K562 (cell line): ENCODE measurements at regions not wholly inside any gene's neighbourhood (a gene's known extent, or its start where the extent isn't known, plus 50 kb on each side); places are given as distances from the start of the nearest gene placed in this dataset.

Experiments
- ATAC-seq: fragments of 200-7000 bp; cut with Tn5 transposase; 3 replicates; pipeline ENCODE4 v1.9.1; 2020; ENCODE audit warnings: moderate library complexity
- BruUV-seq: library from RNA; stranded (reverse); fragments of 400-500 nt; replicated peaks from 2 replicates; lab custom pipeline; 2021; lab: Mats Ljungman, UMichigan
- CTCF ChIA-PET: fragments of 300-600 bp; formaldehyde crosslinking; extraction: SDS; loops from one replicate; lab custom pipeline; 2021; ENCODE audit warnings: low intra/inter-chr PET ratio; lab: Yijun Ruan, JAX
- POLR2A ChIA-PET: fragments of 300-600, 350-650 bp; sonication (Branson Sonifier 250); formaldehyde crosslinking; extraction: SDS; loops from one replicate; lab custom pipeline; 2021; ENCODE audit warnings: antibody characterized with exemption, inconsistent platforms; lab: Yijun Ruan, JAX
- DNase-seq, 4 experiments: peaks; one replicate each; pipeline versions ENCODE4 v3.0.0 to v3.0.0-alpha.2; 2011 to 2018; ENCODE audit warnings: low spot score in 3 of 4, mixed read lengths in 3 of 4; ENCODE audit errors: extremely low read depth in 1 of 4
- FAIRE-seq: peaks from 2 replicates; lab custom pipeline; 2011; peaks lifted over from hg19 to GRCh38; lab: Jason Lieb, UNC
- H2AFZ ChIP-seq: 2 replicates; pipeline ENCODE4 v1.6.0; 2011; ENCODE audit warnings: low read depth, low read length, control low read depth, inconsistent platforms
- H3K27ac ChIP-seq: fragments of 200-600 bp; 3 replicates; pipeline ENCODE4 v1.8.0; 2011; ENCODE audit warnings: low read depth, mild to moderate bottlenecking, control low read depth, inconsistent platforms, low read length, moderate library complexity, mixed read lengths; ENCODE audit errors: extremely low read depth
- H3K27me3 ChIP-seq, 2 experiments: fragments of 300-600 bp in 1 of 2; 2 replicates in 1 of 2; 3 replicates in 1 of 2; pipeline versions ENCODE4 v1.6.0 to v1.8.0; 2011; ENCODE audit warnings: inconsistent platforms in 2 of 2, low read length in 2 of 2, mild to moderate bottlenecking in 1 of 2, mixed read lengths in 1 of 2, moderate library complexity in 1 of 2; ENCODE audit not compliant: control insufficient read depth in 2 of 2, insufficient read depth in 2 of 2
- H3K36me3 ChIP-seq: fragments of 300-600 bp; 3 replicates; pipeline ENCODE4 v1.8.0; 2011; ENCODE audit warnings: mild to moderate bottlenecking, low read length, inconsistent platforms; ENCODE audit not compliant: control insufficient read depth, insufficient read depth
- H3K4me1 ChIP-seq, 2 experiments: fragments of 200-600 bp in 1 of 2; replicated peaks in 1 of 2; 2 replicates in 1 of 2; 3 replicates in 1 of 2; pipeline versions ENCODE4 v1.5.1 to v1.8.0; 2011; ENCODE audit warnings: inconsistent platforms in 2 of 2, low read length in 2 of 2, mild to moderate bottlenecking in 1 of 2, mixed read lengths in 1 of 2, moderate library complexity in 1 of 2; ENCODE audit not compliant: control insufficient read depth in 2 of 2, insufficient read depth in 2 of 2
- H3K4me2 ChIP-seq: 2 replicates; pipeline ENCODE4 v1.6.1; 2011; ENCODE audit warnings: low read length, control low read depth, inconsistent platforms, mixed read lengths; ENCODE audit not compliant: insufficient read depth
- H3K4me3 ChIP-seq: fragments of 200-600 bp; sonication (generic), shearing (Covaris generic); 2 replicates; pipeline ENCODE4 v1.5.1; 2016; ENCODE audit warnings: control low read depth, inconsistent platforms
- H3K79me2 ChIP-seq: fragments of 200-600 bp; 3 replicates; pipeline ENCODE4 v1.8.0; 2011; ENCODE audit warnings: low read length, inconsistent platforms; ENCODE audit not compliant: control insufficient read depth, insufficient read depth
- H3K9ac ChIP-seq, 2 experiments: 2 replicates each; pipeline versions ENCODE4 v1.6.0 to v1.6.1; 2011; ENCODE audit warnings: low read depth in 2 of 2, low read length in 2 of 2, control low read depth in 1 of 2, inconsistent platforms in 1 of 2, mild to moderate bottlenecking in 1 of 2, mixed read lengths in 1 of 2; ENCODE audit not compliant: insufficient read depth in 1 of 2
- H3K9me1 ChIP-seq: one replicate; pipeline ENCODE4 v1.6.0; 2011; ENCODE audit warnings: inconsistent platforms, mild to moderate bottlenecking, low read length, moderate library complexity; ENCODE audit not compliant: control insufficient read depth, insufficient read depth
- H3K9me3 ChIP-seq: replicated peaks from 2 replicates; pipeline ENCODE4 v1.5.1; 2011; ENCODE audit warnings: low read depth, low read length, inconsistent platforms; ENCODE audit not compliant: control insufficient read depth, insufficient read depth
- H4K20me1 ChIP-seq: replicated peaks from 2 replicates; pipeline ENCODE4 v1.6.1; 2011; ENCODE audit warnings: low read length, inconsistent platforms, mixed read lengths; ENCODE audit not compliant: control insufficient read depth, insufficient read depth
- CBX5 ChIP-seq: IDR thresholded peaks from 2 replicates; pipeline ENCODE4 v1.6.1; 2014; ENCODE audit warnings: low read depth, borderline replicate concordance
- GTF2E2 ChIP-seq: fragments of 200-800 bp; sonication (Bioruptor generic); IDR thresholded peaks from 2 replicates; pipeline ENCODE4 v1.6.1; 2016; ENCODE audit warnings: missing genetic modification characterization, missing compliant biosample characterization
- HNRNPK ChIP-seq: fragments of 200-400 bp; formaldehyde crosslinking; IDR thresholded peaks from one replicate; pipeline ENCODE4 v1.6.1; 2018; ENCODE audit warnings: mild to moderate bottlenecking, low read depth, low read length; ENCODE audit not compliant: poor library complexity, severe bottlenecking
- NEUROD1 ChIP-seq: fragments of 150-350 bp; IDR thresholded peaks from 2 replicates; pipeline ENCODE4 v1.6.1; 2014; ENCODE audit warnings: borderline replicate concordance, low read length, low read depth; ENCODE audit not compliant: partially characterized antibody
- NFYB ChIP-seq: IDR thresholded peaks from 2 replicates; pipeline ENCODE4 v1.6.1; 2011; ENCODE audit warnings: mild to moderate bottlenecking, moderate library complexity; ENCODE audit not compliant: insufficient read length; ENCODE audit errors: extremely low read depth
- RFX5 ChIP-seq: IDR thresholded peaks from 2 replicates; pipeline ENCODE4 v1.6.1; 2011; ENCODE audit warnings: low read depth, mild to moderate bottlenecking, improper control_type of control experiment, low read length
- SETDB1 ChIP-seq: IDR thresholded peaks from one replicate; pipeline ENCODE4 v1.6.1; 2012; ENCODE audit warnings: low read length, control low read depth, inconsistent platforms
- SMARCB1 ChIP-seq: IDR thresholded peaks from 2 replicates; pipeline ENCODE4 v1.6.1; 2011; ENCODE audit warnings: improper control_type of control experiment, low read depth; ENCODE audit not compliant: insufficient read length
- ZNF408 ChIP-seq: fragments of 250-450 bp; sonication (Bioruptor Pico); IDR thresholded peaks from 2 replicates; pipeline ENCODE4 v1.4.0; 2020; ENCODE audit warnings: low read depth, mild to moderate bottlenecking, moderate library complexity
- ZNF511 ChIP-seq: sonication (generic); formaldehyde crosslinking; IDR thresholded peaks from 2 replicates; pipeline ENCODE4 v1.8.0; 2022; ENCODE audit warnings: mild to moderate bottlenecking, missing genetic modification reagents
- ZNF785 ChIP-seq: fragments of 250-450 bp; sonication (Bioruptor Pico); IDR thresholded peaks from 2 replicates; pipeline ENCODE4 v1.4.0; 2020; ENCODE audit warnings: mild to moderate bottlenecking
- WGBS: fragments of 100-300 bp; shearing (Covaris generic); methylation state at CpG from one replicate; pipeline ENCODE4 v1.1.6; 2016; ENCODE audit warnings: low coverage, mixed read lengths; ENCODE audit not compliant: insufficient coverage; ENCODE audit errors: missing lambda C conversion rate; 5-methylcytosine and 5-hydroxymethylcytosine counted together
- in situ Hi-C: fragments of 300-500 bp; cut with MboI; formaldehyde crosslinking; loops from 4 replicates; pipeline ENCODE4 v1.15.0; 2018; ENCODE audit warnings: inconsistent platforms, mixed read lengths
- intact Hi-C: fragments of 100-400 bp; cut with micrococcal nuclease; formaldehyde crosslinking; loops from 2 replicates; pipeline ENCODE4 v1.14.2; 2022

- BruUV-seq = no TSS peak
- DNase-seq = no peak
- Histone ChIP-seq H4K20me1 (no peaks in the 10 kb centered on the region), H3K9me3 (peaks cover 2% of the 10 kb centered on the region; the same call in 1 of the 2 replicates), H3K79me2 (no peaks in the 10 kb centered on the region), H3K4me1 (no peaks in the 10 kb centered on the region), H3K27ac (no peak overlapping the region), H3K9ac (no peak overlapping the region), H2AFZ (no peak overlapping the region), H3K9me1 (no peaks in the 10 kb centered on the region), H3K4me2 (no peak overlapping the region), H3K36me3 (no peaks in the 10 kb centered on the region), H3K4me3 (no peak overlapping the region), H3K27me3 (no peaks in the 10 kb centered on the region)
- FAIRE-seq = no peak
- ATAC-seq = no peak
- CTCF ChIA-PET = no interaction called here
- POLR2A ChIA-PET = interaction anchor here (0.6 kb wide), 1 partner anchor 680 kb away, joined by 3 read pairs; no protein-coding TSS in a partner anchor
- 1% methylated on average over 7 of the region's 7 CpGs for WGBS
- in situ Hi-C loops = no loop called here
- TF ChIP-seq HNRNPK (no peak), ZNF408 (no peak), GTF2E2 (tag) (no peak), SMARCB1 (no peak), NEUROD1 (no peak), CBX5 (no peak), SETDB1 (no peak), ZNF511 (CRISPR knock-in tag) (no peak), NFYB (no peak), RFX5 (no peak), ZNF785 (CRISPR knock-in tag) (no peak)
- intact Hi-C loops = no loop called here
These were observed 305.1 kb upstream of the RIOK2 start for GRCh38 chr5:97488126-97488668.
